ENCODE measurements at regions not wholly inside any gene's neighbourhood (a gene's known extent, or its start where the extent isn't known, plus 50 kb on each side); places are given as distances from the start of the nearest gene placed in this dataset.

GRCh38 chr12:16763901-16764300 is 157.9 kb upstream of the LMO3 start:
- Histone ChIP-seq H3K4me1 (ENCODE audit: control insufficient read depth in 1 of 2, insufficient read depth in 2 of 2, low read length in 2 of 2) (no peaks in the 10 kb centered on the region), H3K36me3 (ENCODE audit: control insufficient read depth in 1 of 2, insufficient read depth in 2 of 2, low read length in 2 of 2) (no peaks in the 10 kb centered on the region), H3K27me3 (ENCODE audit: low read depth, low read length) (no peaks in the 10 kb centered on the region), H3K4me3 (ENCODE audit: low read depth in 1 of 2, low read length in 2 of 2) (no peak overlapping the region), H3K27ac (ENCODE audit: low read length) (no peak overlapping the region), H3K9me3 (ENCODE audit: control insufficient read depth in 1 of 2, low read length in 2 of 2) (no peaks in the 10 kb centered on the region)

- H3K4me3 ChIP-seq (ENCODE audit: low read depth in 1 of 2, low read length in 2 of 2): no peak overlapping the region
- H3K4me1 ChIP-seq (ENCODE audit: control insufficient read depth in 1 of 2, insufficient read depth in 2 of 2, low read length in 2 of 2): no peaks in the 10 kb centered on the region
- no peaks in the 10 kb centered on the region for H3K27me3 ChIP-seq (ENCODE audit: low read depth, low read length)
- H3K9me3 ChIP-seq (ENCODE audit: control insufficient read depth in 1 of 2, low read length in 2 of 2): no peaks in the 10 kb centered on the region
- no peak overlapping the region for H3K27ac ChIP-seq (ENCODE audit: low read length)
- H3K36me3 ChIP-seq (ENCODE audit: control insufficient read depth in 1 of 2, insufficient read depth in 2 of 2, low read length in 2 of 2): no peaks in the 10 kb centered on the region
Observed at GRCh38 chr12:16756833-16757555, 151.0 kb upstream of the LMO3 start.

GRCh38 chr12:16730772-16731171 is 124.8 kb upstream of the LMO3 start:
- H3K4me3 ChIP-seq (ENCODE audit: low read depth in 1 of 2, low read length in 2 of 2): no peak overlapping the region

GRCh38 chr12:16726879-16727278 is 120.9 kb upstream of the LMO3 start:
- no peak overlapping the region for H3K27ac ChIP-seq (ENCODE audit: low read length)
- H3K9me3 ChIP-seq (ENCODE audit: control insufficient read depth in 1 of 2, low read length in 2 of 2): no peaks in the 10 kb centered on the region
- no peak overlapping the region for H3K4me3 ChIP-seq (ENCODE audit: low read depth in 1 of 2, low read length in 2 of 2)

More at GRCh38 chr12:16730772-16731171, 124.8 kb upstream of the LMO3 start:
- Histone ChIP-seq H3K27me3 (ENCODE audit: low read depth, low read length) (no peaks in the 10 kb centered on the region), H3K9me3 (ENCODE audit: control insufficient read depth in 1 of 2, low read length in 2 of 2) (no peaks in the 10 kb centered on the region), H3K27ac (ENCODE audit: low read length) (no peak overlapping the region), H3K4me1 (ENCODE audit: control insufficient read depth in 1 of 2, insufficient read depth in 2 of 2, low read length in 2 of 2) (no peaks in the 10 kb centered on the region), H3K36me3 (ENCODE audit: control insufficient read depth in 1 of 2, insufficient read depth in 2 of 2, low read length in 2 of 2) (no peaks in the 10 kb centered on the region)

GRCh38 chr12:16719713-16720416 is 113.9 kb upstream of the LMO3 start:
- Histone ChIP-seq H3K36me3 (ENCODE audit: control insufficient read depth in 1 of 2, insufficient read depth in 2 of 2, low read length in 2 of 2) (no peaks in the 10 kb centered on the region), H3K9me3 (ENCODE audit: control insufficient read depth in 1 of 2, low read length in 2 of 2) (no peaks in the 10 kb centered on the region), H3K4me3 (ENCODE audit: low read depth in 1 of 2, low read length in 2 of 2) (no peak overlapping the region), H3K27ac (ENCODE audit: low read length) (no peak overlapping the region), H3K27me3 (ENCODE audit: low read depth, low read length) (no peaks in the 10 kb centered on the region), H3K4me1 (ENCODE audit: control insufficient read depth in 1 of 2, insufficient read depth in 2 of 2, low read length in 2 of 2) (no peaks in the 10 kb centered on the region)

More at GRCh38 chr12:16726879-16727278, 120.9 kb upstream of the LMO3 start:
- Histone ChIP-seq H3K27me3 (ENCODE audit: low read depth, low read length) (no peaks in the 10 kb centered on the region), H3K36me3 (ENCODE audit: control insufficient read depth in 1 of 2, insufficient read depth in 2 of 2, low read length in 2 of 2) (no peaks in the 10 kb centered on the region), H3K4me1 (ENCODE audit: control insufficient read depth in 1 of 2, insufficient read depth in 2 of 2, low read length in 2 of 2) (no peaks in the 10 kb centered on the region)

- peaks cover 0 to 2% of the 10 kb centered on the region in 2 donors for H3K9me3 ChIP-seq (ENCODE audit: control insufficient read depth in 1 of 2, low read length in 2 of 2)
- H3K27ac ChIP-seq (ENCODE audit: low read length): no peak overlapping the region
- H3K4me1 ChIP-seq (ENCODE audit: control insufficient read depth in 1 of 2, insufficient read depth in 2 of 2, low read length in 2 of 2): no peaks in the 10 kb centered on the region
- no peak overlapping the region for H3K4me3 ChIP-seq (ENCODE audit: low read depth in 1 of 2, low read length in 2 of 2)
- no peaks in the 10 kb centered on the region for H3K27me3 ChIP-seq (ENCODE audit: low read depth, low read length)
- H3K36me3 ChIP-seq (ENCODE audit: control insufficient read depth in 1 of 2, insufficient read depth in 2 of 2, low read length in 2 of 2): no peaks in the 10 kb centered on the region
Observed at GRCh38 chr12:16716928-16717327, 111.0 kb upstream of the LMO3 start.

- H3K36me3 ChIP-seq (ENCODE audit: control insufficient read depth in 1 of 2, insufficient read depth in 2 of 2, low read length in 2 of 2): no peaks in the 10 kb centered on the region
- H3K4me1 ChIP-seq (ENCODE audit: control insufficient read depth in 1 of 2, insufficient read depth in 2 of 2, low read length in 2 of 2): no peaks in the 10 kb centered on the region
- H3K27me3 ChIP-seq (ENCODE audit: low read depth, low read length): no peaks in the 10 kb centered on the region
- peaks cover 0 to 8% of the 10 kb centered on the region in 2 donors for H3K9me3 ChIP-seq (ENCODE audit: control insufficient read depth in 1 of 2, low read length in 2 of 2)
- no peak overlapping the region for H3K4me3 ChIP-seq (ENCODE audit: low read depth in 1 of 2, low read length in 2 of 2)
- no peak overlapping the region for H3K27ac ChIP-seq (ENCODE audit: low read length)
Observed at GRCh38 chr12:16692099-16692498, 86.1 kb upstream of the LMO3 start.

- Histone ChIP-seq H3K9me3 (ENCODE audit: control insufficient read depth in 1 of 2, low read length in 2 of 2) (peaks cover 0 to 8% of the 10 kb centered on the region in 2 donors), H3K27ac (ENCODE audit: low read length) (no peak overlapping the region), H3K27me3 (ENCODE audit: low read depth, low read length) (no peaks in the 10 kb centered on the region), H3K4me1 (ENCODE audit: control insufficient read depth in 1 of 2, insufficient read depth in 2 of 2, low read length in 2 of 2) (no peaks in the 10 kb centered on the region), H3K36me3 (ENCODE audit: control insufficient read depth in 1 of 2, insufficient read depth in 2 of 2, low read length in 2 of 2) (no peaks in the 10 kb centered on the region), H3K4me3 (ENCODE audit: low read depth in 1 of 2, low read length in 2 of 2) (no peak overlapping the region)
Observed at GRCh38 chr12:16691624-16692023, 85.7 kb upstream of the LMO3 start.

- H3K36me3 ChIP-seq (ENCODE audit: control insufficient read depth in 1 of 2, insufficient read depth in 2 of 2, low read length in 2 of 2): no peaks in the 10 kb centered on the region
- H3K4me3 ChIP-seq (ENCODE audit: low read depth in 1 of 2, low read length in 2 of 2): no peak overlapping the region
- no peaks in the 10 kb centered on the region for H3K4me1 ChIP-seq (ENCODE audit: control insufficient read depth in 1 of 2, insufficient read depth in 2 of 2, low read length in 2 of 2)
- no peaks in the 10 kb centered on the region for H3K9me3 ChIP-seq (ENCODE audit: control insufficient read depth in 1 of 2, low read length in 2 of 2)
- H3K27ac ChIP-seq (ENCODE audit: low read length): no peak overlapping the region
- no peaks in the 10 kb centered on the region for H3K27me3 ChIP-seq (ENCODE audit: low read depth, low read length)
Observed at GRCh38 chr12:16688200-16688599, 82.2 kb upstream of the LMO3 start.

GRCh38 chr12:16685107-16685506 is 79.1 kb upstream of the LMO3 start:
- Histone ChIP-seq H3K27me3 (ENCODE audit: low read depth, low read length) (no peaks in the 10 kb centered on the region), H3K4me3 (ENCODE audit: low read depth in 1 of 2, low read length in 2 of 2) (no peak overlapping the region), H3K27ac (ENCODE audit: low read length) (no peak overlapping the region), H3K4me1 (ENCODE audit: control insufficient read depth in 1 of 2, insufficient read depth in 2 of 2, low read length in 2 of 2) (no peaks in the 10 kb centered on the region), H3K9me3 (ENCODE audit: control insufficient read depth in 1 of 2, low read length in 2 of 2) (no peaks in the 10 kb centered on the region), H3K36me3 (ENCODE audit: control insufficient read depth in 1 of 2, insufficient read depth in 2 of 2, low read length in 2 of 2) (no peaks in the 10 kb centered on the region)

- no peaks in the 10 kb centered on the region for H3K4me1 ChIP-seq (ENCODE audit: control insufficient read depth in 1 of 2, insufficient read depth in 2 of 2, low read length in 2 of 2)
- no peaks in the 10 kb centered on the region for H3K9me3 ChIP-seq (ENCODE audit: control insufficient read depth in 1 of 2, low read length in 2 of 2)
- H3K4me3 ChIP-seq (ENCODE audit: low read depth in 1 of 2, low read length in 2 of 2): no peak overlapping the region
- no peaks in the 10 kb centered on the region for H3K27me3 ChIP-seq (ENCODE audit: low read depth, low read length)
- H3K36me3 ChIP-seq (ENCODE audit: control insufficient read depth in 1 of 2, insufficient read depth in 2 of 2, low read length in 2 of 2): no peaks in the 10 kb centered on the region
- no peak overlapping the region for H3K27ac ChIP-seq (ENCODE audit: low read length)
Observed at GRCh38 chr12:16681196-16681595, 75.2 kb upstream of the LMO3 start.
